NB4 (cell line): ENCODE measurements at regions not wholly inside any gene's neighbourhood (a gene's known extent, or its start where the extent isn't known, plus 50 kb on each side); places are given as distances from the start of the nearest gene placed in this dataset.

ENCODE experiments used
- POLR2A ChIP-seq: IDR thresholded peaks from 2 replicates; pipeline ENCODE4 v1.6.1; 2011; ENCODE audit warnings: mild to moderate bottlenecking; ENCODE audit not compliant: insufficient read length; ENCODE audit errors: extremely low read depth
- TF ChIP-seq, protein P1 (sequence below): IDR thresholded peaks from one replicate; pipeline ENCODE4 v1.5.1; 2012; ENCODE audit warnings: low read depth, low read length

DNA sequence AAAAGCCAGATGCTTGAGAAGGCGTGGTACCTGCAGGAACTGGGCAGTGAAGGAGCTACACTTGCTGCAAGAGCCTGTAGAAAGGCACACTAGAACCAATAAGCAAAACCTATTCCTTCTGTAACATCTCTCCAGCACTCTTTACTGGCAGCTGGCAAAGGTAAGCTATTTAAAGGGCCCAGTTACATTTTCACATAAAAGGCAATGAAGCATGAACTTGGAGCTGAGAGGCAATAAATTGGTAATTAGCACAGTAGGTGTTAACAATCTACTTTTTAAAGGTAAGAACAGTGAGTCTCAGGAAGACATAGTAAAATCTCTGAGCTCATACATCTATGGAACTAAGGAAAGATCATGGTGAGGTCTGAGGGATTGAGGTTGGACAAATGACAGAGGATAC is 167.1 kb upstream of the OLFM3 start:
- no peak for TF ChIP-seq POLR2A
- TF ChIP-seq, protein P1, sequence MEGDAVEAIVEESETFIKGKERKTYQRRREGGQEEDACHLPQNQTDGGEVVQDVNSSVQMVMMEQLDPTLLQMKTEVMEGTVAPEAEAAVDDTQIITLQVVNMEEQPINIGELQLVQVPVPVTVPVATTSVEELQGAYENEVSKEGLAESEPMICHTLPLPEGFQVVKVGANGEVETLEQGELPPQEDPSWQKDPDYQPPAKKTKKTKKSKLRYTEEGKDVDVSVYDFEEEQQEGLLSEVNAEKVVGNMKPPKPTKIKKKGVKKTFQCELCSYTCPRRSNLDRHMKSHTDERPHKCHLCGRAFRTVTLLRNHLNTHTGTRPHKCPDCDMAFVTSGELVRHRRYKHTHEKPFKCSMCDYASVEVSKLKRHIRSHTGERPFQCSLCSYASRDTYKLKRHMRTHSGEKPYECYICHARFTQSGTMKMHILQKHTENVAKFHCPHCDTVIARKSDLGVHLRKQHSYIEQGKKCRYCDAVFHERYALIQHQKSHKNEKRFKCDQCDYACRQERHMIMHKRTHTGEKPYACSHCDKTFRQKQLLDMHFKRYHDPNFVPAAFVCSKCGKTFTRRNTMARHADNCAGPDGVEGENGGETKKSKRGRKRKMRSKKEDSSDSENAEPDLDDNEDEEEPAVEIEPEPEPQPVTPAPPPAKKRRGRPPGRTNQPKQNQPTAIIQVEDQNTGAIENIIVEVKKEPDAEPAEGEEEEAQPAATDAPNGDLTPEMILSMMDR = no peak
